Fibroblast of skin of scalp (primary cell): ENCODE measurements at regions not wholly inside any gene's neighbourhood (a gene's known extent, or its start where the extent isn't known, plus 50 kb on each side); places are given as distances from the start of the nearest gene placed in this dataset.
"Not testable (repeated sequence)": the region's sequence is repeated elsewhere in the genome, so short reads cannot be mapped to it uniquely, and the experiment has no call there.

ENCODE experiments used
- DNase-seq: peaks from one replicate; pipeline ENCODE4 v3.0.0-alpha.2; 2013

DNA sequence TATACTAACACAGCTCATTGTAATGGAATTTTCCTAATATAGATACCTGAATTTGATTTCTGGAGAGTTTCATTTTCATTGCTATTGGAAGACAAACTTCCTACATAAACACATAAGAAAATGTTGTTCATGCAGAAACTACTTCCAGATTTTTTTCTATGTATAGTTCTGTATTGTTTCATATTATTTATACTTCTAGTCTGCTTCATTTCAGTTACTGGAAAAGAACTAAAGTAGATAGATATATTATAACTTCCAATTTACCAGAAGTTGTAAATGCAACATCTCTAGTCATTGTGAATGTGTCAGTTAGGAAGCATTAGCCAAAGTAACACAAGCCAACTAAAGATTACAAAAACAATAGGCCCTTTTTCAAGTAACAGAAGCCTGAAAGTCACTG lies 147.3 kb upstream of the ZNF385D start:
- DNase-seq, result no peak

DNA sequence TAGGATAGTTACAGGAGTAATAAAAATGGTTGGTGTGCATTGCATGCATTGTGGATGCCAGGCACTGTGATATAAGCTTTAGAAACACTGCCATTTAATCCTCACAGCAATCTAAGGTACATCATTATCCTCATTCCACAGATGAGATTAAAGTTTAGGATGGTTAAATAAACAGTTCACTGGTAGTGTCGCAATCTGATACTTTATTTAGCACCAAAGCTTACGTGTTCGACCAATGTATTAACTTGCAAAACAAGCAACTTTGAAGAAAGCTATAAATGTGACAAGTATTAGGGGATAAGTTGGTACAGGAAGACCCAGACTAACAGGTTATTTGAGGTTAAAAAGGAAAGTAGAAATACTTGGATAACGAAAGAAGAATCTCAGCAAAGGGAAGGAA lies 150.5 kb upstream of the ZNF385D start:
- no peak for DNase-seq

DNA sequence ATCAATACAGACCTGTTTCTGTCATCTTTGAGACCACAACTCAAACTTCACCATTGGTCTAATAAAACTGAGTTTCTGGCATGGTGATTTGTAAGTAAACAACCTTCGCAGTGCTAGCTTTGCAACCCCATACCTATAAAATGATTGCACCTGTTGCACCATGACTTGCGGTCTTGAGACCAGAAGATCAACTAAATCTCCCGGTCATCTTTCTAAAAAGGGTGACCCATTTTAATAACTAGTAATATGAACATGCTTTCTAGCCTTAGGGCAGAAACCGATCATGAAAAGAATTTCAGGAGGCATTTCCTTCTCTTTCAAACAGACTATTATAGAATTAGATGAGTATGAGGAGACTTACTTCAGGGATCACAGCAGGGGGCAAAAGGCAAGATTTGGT lies 151.9 kb upstream of the ZNF385D start:
- no peak for DNase-seq

DNA sequence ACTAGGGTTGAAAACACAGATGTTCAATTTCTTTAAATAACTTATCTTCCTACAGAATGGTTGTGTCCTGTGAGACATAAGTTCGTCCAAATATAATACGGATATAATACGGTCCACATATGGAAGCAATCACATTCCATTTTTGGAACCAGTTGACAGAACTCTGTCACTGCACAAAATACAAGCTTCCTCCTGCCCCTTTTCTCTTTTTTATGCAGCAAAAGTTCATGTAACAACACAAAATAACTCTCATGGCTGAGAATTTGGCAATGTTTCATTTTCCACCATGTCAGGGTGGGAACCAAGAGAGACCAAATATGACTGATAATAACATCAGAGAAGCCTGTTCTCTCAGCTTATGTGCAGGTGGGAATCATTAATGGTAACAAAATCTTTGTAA lies 158.1 kb upstream of the ZNF385D start:
- no peak for DNase-seq

DNA sequence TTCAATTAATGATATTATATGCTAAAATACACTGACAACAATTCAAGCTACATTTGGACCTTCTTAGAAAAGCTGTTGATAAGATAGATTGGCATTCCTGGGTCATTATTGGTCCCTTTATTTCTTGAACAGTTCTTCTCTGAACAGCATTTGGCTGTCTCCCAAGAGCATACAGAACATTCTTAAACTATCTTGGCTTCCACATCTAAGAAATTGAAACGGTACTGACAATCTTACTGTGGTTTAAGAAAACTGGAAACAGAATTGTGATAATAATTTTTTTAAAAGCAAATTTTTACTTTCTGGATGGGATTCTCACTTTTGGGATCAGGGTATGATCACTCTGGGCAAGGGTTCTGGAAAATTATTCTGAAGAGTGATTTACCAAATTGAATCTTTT lies 161.7 kb upstream of the ZNF385D start:
- DNase-seq, result peak; percentile 81

DNA sequence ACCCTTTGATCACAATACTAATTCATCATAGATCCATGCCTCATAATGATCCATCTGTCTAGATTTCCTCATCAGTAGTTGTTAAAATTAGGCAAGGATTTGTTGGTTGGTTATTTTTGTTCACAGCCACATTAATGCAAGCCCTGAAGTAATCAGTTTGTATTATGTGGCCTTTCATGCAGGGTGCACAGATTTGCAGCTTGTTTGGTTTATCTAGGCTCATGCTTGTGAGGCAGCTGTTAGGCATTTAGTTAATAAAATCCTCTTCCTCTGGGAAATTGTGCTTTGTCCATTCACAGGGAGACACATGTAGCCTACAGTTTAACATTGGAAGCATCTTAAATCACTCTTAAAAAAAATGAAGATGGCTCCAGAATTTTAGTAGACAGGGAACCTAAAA lies 162.8 kb upstream of the ZNF385D start:
- DNase-seq, result peak; percentile 81

DNA sequence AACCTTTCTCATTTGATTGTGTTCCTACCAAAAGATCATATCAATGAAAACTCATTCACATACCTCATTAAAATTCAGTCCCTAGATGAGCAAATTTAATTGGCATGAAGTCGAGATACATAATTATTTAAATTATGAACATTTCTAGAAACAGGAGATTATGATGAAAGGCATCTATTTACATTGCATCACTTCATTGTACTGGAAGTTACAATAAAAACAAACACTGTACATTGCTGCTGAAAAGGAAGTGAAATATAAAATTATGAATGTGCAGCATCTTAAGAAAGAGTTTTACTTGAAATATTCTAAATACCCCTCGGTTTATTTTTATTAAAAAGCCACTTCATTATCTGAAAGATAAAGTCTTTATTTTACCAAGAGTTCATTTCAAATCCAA lies 163.4 kb upstream of the ZNF385D start:
- peak; percentile 19 for DNase-seq

DNA sequence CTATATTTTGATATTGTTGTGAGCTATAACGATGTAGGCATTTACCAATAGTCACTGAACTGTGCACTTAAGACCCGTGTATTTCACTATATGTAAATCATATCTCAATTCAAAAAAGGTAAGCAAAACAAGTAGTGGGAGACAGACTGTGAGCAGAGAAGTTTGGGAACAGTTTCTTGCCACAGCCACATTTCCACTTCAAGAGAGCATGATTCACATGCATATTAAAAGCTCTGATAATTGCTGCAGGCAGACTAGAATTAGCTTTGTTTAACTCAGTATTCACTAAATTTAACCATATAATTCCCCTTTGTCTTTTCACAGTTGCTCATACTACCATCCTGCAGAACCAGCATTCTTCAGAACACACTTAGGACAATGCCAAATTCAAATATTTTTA lies 168.4 kb upstream of the ZNF385D start:
- no peak for DNase-seq

DNA sequence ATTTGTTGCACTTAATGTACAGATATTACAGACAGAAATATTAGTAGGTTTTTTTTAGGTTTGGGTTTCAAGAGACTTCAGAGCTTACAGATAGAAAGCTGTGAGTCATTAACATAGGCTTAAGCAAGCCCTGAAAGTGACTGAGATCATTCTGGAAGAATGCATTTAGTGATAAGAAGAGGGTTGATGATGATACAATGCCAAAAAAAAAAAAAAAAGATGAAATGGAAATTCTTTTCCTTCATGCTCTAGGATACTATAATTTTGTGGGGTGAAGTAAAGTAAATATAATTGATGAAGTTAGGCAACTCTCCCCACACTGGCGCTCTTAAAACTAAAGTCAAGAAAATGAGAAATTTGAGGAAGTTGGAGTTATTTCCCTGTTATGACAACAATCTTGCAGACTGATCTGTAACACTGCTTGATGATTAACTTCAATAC lies 169.4 kb upstream of the ZNF385D start:
- peak; percentile 92 for DNase-seq

DNA sequence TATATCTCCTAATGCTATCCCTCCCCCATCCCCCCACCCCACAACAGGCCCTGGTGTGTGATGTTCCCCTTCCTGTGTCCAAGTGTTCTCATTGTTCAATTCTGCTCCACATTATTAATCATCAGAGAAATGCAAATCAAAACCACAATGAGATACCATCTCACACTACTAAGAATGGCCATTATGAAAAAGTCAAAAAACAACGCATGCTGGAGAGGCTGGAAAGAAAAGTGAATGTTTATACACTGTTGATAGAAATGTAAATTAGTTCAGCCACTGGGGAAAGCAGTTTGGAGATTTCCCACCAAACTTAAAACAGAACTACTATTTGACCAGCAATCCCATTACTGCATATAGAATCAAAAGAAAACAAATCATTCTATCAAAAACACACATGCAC lies 172.1 kb upstream of the ZNF385D start:
- not testable (repeated sequence) for DNase-seq

DNA sequence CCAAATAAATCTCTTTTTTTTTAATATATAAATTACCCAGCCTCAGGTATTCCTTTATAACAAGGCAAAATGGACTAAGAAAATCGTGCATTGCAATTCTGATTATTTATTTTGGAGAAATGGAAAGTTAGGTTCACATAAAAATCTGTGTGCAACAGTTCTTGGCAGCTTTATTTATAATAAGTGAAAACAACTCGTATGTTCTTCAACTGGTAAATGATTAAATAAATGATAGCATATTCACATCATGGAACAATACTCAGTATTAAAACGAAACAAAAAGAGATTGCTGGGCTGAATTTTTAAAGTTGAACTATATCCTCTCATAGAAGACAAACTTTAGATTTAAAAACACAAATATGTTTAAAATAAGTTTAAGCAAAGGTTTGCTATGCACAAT lies 176.3 kb upstream of the ZNF385D start:
- DNase-seq, result no peak

DNA sequence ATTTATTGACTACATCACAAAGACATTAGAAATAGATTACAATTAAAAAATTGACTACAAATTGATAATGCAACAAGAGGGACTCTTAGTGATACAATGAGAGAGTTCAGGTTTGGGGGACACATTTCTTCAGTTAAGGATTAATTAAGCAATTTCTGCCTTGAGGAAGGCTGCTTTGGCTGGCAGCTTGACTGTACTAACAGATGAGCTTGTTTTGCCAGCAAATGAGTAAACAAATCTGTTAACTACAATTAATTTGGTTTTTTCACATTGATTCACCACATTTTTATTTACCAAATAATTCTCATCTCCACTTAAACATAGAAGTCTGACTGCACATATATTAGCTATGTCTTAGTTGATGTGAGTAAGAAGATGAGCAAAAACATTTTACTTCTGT lies 183.6 kb upstream of the ZNF385D start:
- no peak for DNase-seq

DNA sequence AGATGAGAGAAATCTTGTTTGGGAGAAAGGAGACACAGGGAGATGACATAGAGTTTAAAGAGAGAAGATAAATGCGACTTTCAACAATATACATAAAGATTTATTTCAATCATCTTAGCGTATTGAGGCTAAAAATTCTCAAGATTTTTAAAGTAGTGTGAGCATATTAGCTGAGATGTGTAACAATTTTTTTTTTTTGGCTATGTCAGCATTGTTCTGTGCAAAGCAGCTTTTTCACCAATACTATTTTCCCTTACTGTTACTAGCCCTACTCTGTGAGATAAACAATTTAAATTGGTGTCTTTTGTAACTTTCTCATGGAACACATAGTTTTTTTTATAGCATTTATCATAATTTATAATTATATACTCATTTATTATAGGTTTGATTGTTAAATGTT lies 185.2 kb upstream of the ZNF385D start:
- DNase-seq, result no peak

DNA sequence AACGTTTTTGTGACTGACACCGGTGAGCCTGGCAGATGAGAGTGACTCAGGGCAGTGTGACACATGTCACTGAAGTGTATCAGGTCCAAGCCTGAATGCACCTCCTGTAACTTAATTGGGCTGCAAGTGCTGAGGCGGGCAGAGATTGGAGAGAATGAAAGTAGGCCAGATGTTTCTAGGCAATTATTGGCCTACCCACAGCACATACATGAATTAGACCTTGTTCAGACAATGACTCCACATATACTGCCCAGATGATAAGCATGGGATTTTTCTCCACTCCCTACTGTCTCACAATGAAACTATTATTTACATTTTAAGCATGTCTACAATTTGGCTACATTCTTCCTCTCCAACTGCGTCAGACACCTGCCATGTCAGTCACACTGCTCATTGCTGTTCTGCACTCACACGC lies 187.3 kb upstream of the ZNF385D start:
- no peak for DNase-seq

DNA sequence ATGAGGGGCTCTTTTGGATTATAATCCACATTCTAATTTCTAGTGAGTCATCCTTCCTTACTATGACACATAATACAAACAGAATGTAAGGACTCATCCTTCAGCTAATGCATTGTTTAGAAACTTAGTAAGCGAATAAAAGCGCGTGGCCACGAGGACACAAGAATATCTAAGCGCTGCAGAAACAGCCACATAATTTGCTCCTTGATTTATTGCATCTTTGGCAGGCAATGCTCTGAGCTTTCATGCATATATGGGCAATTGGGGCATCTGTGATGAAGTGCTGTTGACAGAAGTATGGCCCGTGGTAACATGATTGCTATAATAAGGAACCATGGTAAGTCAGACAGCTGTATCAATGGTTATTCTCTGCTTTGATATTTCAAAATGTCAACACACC lies 191.3 kb upstream of the ZNF385D start:
- peak; percentile 98 for DNase-seq

DNA sequence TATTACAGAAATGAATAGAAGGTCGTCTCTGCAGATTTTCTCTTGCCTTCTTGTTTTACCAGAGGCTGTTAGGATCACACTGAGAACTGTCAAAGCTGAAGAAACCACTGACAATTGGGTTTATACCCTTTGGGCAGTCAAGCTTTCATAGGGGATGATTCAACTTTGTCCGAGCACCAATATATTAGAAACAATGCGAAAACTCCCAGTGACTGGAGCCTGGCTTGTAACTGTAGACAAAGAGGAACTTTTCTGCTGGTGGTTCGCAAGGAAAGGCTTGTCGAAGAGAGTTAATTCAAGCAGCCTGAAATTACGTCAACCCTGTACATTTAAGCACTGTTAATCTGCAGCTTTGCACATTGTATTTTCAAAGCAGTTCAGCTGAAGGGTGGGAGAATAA lies 193.2 kb upstream of the ZNF385D start:
- peak; percentile 92 for DNase-seq

DNA sequence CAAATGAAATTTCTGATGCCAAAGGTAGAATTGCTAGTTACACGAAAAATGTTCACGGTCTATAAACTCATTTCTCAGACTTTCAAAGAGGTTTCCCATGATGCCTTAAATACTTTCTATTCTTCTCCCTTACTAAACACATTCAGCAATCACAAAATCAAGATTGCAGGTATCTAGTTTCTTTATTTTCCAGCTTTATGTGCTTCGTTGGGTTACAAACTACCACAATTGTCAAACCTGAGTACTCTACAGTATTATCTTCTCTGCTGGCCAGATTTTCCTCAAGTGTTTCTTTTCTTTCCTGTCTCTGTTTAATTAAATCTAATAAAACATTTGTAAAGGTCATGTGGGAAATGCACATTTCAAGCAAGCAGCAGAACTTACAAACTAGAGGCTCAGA lies 201.8 kb upstream of the ZNF385D start:
- no peak for DNase-seq

DNA sequence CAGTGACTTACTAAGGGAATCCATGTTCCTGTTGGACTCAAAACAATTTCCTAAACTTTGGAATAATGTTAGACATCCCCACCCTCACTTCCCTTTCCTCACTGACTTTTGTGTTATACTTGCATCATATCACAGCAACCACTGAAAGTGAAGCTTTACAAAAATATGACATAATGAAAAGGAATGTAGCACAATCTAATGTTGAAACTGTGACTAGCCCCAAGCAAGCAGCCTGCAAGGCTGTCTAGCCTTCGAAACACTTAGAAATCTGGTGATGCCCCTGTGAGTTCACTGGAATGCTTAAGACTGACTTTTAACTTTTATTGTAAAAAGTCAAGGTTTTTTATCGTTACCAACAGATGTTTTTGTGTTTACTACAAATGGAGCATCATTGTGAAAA lies 203.7 kb upstream of the ZNF385D start:
- peak; percentile 91 for DNase-seq

DNA sequence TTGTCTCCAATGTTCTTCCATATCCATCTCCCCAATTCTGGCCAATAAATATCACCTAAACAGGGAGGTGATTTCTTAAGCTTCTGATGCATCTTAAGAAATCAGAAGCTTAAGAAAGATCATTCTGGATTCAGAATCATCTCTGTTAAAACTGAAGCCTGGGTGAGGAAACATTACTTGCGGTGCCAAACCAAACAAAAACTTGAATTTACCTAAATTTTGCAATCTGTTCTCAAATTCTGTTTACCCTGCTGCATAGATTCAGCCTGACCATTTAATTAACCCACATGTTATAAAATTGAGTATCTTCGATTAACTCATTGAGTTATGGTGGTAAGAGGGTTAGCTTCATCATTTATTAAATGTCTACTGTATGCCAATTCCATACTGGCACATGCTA lies 204.4 kb upstream of the ZNF385D start:
- no peak for DNase-seq

DNA sequence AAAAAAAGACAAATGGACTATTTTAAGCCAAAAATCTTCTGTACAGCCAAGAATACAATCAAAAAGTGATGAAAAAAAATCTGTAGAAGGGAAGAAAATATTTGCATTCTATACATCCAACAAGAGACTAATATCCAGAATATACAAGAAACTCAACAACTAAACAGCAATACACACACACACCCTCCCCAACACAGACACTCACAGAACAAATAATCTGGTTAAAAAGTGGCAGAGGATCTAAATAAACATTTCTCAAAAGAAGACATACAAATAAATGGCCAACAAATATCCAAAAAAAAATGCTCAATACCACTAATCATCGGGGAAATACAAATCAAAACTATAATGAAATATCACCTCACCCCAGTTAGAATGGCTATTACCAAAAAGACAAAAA lies 209.0 kb upstream of the ZNF385D start:
- DNase-seq, result no peak

DNA sequence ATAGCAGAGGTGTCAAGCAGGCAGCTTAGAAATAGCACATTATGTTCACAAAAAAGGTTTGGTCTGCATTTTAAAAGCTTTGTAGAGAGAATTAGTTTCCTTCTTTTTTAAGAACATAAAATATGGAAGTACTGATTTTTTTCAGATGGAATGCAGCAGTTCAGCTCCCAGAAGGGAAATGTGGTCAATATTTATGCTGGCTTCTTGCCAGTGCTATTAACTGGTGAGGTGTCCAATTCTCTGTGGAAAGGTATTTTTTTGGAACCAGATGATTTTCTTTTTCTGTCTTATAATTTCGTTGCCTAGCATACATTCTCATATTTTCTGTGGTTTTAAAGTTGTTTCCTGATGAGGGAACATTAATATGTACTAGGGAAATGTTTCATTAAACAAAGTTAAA lies 211.4 kb upstream of the ZNF385D start:
- DNase-seq, result peak; percentile 62

DNA sequence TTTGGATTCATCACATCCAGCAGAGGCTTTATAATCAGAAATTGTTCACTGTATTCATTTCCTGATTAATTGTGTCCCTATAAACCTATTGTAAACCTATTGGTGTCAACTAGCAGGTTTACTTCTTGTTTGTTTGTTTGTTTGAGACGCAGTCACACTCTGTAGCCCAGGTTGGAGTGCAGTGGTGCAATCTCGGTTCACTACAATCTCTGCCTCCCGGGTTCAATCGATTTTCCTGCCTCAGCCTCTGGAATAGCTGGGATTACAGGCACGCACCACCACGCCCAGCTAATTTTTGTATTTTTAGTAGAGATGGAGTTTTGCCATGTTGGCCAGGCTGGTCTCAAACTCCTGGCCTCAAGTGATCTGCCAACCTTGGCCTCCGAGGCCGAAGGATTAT lies 215.4 kb upstream of the ZNF385D start:
- not testable (repeated sequence) for DNase-seq

DNA sequence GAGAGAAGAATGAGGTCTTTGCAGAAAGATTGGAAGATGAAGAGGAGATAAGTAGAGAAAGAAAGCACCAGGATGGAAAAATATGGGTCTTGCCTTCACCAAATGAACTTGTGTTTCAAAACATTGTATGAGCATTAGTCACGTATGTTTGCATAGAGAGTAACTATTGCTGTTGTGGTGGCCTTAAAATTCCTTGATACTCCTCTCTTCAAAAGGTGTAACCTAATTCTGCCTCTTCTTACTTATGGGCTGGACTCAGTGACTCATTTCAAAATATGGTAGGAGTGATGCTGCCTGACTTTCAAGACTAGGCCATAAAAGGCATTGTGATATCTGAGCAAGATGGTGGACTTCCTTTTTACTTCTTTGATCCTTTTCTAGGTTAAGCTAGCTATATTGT lies 228.7 kb upstream of the ZNF385D start:
- DNase-seq, result peak; percentile 64

DNA sequence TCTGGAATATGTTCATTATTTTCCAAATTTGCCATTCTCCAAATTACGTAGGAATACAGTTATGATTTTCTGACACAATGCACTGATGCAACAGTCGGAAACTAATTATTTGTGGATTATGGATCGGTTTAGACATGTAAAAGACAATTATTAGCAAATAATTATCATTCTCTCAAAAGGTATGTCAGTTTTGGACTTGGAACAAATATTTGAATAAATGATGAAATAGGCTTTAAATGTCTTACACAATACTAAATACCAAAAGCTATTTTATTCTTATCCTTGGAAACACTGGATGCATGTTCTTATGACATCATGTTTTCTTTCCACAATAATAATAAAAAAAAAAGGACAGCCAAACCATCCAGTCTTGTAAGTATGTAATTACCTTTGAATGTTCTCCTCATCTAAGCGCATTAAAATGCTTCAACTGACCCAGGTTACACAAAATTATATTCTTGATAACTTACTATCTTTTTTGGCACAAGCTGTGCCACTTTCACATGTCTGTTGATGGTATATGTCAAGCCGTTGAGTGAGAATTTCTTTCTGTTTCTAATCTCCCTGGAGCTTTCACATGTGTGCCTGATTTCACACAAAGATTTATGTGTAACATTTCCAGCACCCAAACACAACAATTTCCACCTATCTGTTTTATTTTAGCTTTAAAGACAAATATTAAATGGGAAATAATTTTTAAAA lies 238.5 kb upstream of the ZNF385D start:
- no peak for DNase-seq

DNA sequence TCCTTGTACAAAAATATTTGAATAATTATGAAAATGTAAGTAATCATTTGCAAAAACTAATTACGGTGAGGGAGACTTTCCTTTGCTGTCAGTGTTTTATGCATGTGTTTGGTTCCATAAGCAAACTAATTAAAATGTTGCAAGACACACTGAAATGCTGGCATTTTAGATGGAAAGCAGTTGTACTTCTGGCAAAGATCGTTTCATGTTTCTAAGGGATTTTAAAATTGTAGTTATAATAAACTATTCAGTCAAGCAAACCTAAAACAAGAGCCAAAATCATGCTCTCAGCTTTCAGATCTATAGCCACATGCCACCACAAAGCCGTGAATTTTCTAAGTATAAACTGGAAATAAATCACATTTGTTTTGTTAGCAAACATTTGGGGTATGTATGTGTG lies 240.1 kb upstream of the ZNF385D start:
- DNase-seq, result no peak
